PC-3 (cell line): ENCODE measurements at regions not wholly inside any gene's neighbourhood (a gene's known extent, or its start where the extent isn't known, plus 50 kb on each side); places are given as distances from the start of the nearest gene placed in this dataset.
A peak's percentile ranks its signal among the peaks of the same experiment; 100 is the strongest.

Experiments
- ATAC-seq: fragments of 200-7000 bp; cut with Tn5 transposase; 2 replicates; pipeline ENCODE4 v1.9.1; 2020; ENCODE audit warnings: mild to moderate bottlenecking, moderate library complexity
- BruUV-seq: library from RNA; stranded (reverse); fragments of 400-500 nt; replicated peaks from 2 replicates; lab custom pipeline; 2021; lab: Mats Ljungman, UMichigan
- CTCF ChIA-PET: fragments of 300-600 bp; sonication (Branson Sonifier 250); formaldehyde crosslinking; loops from one replicate; lab custom pipeline; 2022; ENCODE audit warnings: antibody characterized with exemption; lab: Charles Lee
- POLR2A ChIA-PET: fragments of 300-600 bp; sonication (Branson Sonifier 250); formaldehyde crosslinking; loops from one replicate; lab custom pipeline; 2022; ENCODE audit warnings: antibody characterized with exemption; ENCODE audit not compliant: unreplicated experiment; lab: Charles Lee
- DNase-seq: peaks from one replicate; pipeline ENCODE4 v3.0.0-alpha.2; 2015
- H2AFZ ChIP-seq: fragments of 300-600 bp; sonication (generic); 2 replicates; pipeline ENCODE4 v1.6.0; 2016; ENCODE audit warnings: antibody characterized with exemption, low read length
- H3F3A ChIP-seq: fragments of 300-600 bp; sonication (generic); one replicate; pipeline ENCODE4 v1.6.0; 2017; ENCODE audit warnings: antibody characterized with exemption, low read length, control low read depth, mild to moderate bottlenecking; ENCODE audit not compliant: unreplicated experiment
- H3K27ac ChIP-seq: fragments of 300-600 bp; sonication (generic); 2 replicates; pipeline ENCODE4 v1.5.1; 2016; ENCODE audit warnings: mild to moderate bottlenecking, low read length
- H3K27me3 ChIP-seq: fragments of 300-600 bp; sonication (generic); 2 replicates; pipeline ENCODE4 v1.6.1; 2016; ENCODE audit warnings: low read length, mixed read lengths
- H3K36me3 ChIP-seq: fragments of 300-600 bp; sonication (generic); 2 replicates; pipeline ENCODE4 v1.6.1; 2016; ENCODE audit warnings: low read depth, mixed run types, low read length, mixed read lengths
- H3K4me1 ChIP-seq: fragments of 300-600 bp; sonication (generic); 2 replicates; pipeline ENCODE4 v1.5.1; 2016; ENCODE audit warnings: low read length; ENCODE audit not compliant: insufficient read depth
- H3K4me2 ChIP-seq: fragments of 300-600 bp; sonication (generic); 2 replicates; pipeline ENCODE4 v1.6.0; 2016; ENCODE audit warnings: low read length
- H3K4me3 ChIP-seq: fragments of 300-600 bp; sonication (generic); 2 replicates; pipeline ENCODE4 v1.5.1; 2016; ENCODE audit warnings: mild to moderate bottlenecking, low read length, mixed read lengths
- H3K79me2 ChIP-seq: fragments of 300-600 bp; sonication (generic); 2 replicates; pipeline ENCODE4 v1.6.1; 2017; ENCODE audit warnings: low read length, mixed read lengths
- H3K9ac ChIP-seq: fragments of 300-600 bp; sonication (generic); 2 replicates; pipeline ENCODE4 v1.6.0; 2016; ENCODE audit warnings: mild to moderate bottlenecking, low read length
- H3K9me2 ChIP-seq: fragments of 300-600 bp; sonication (generic); replicated peaks from 2 replicates; pipeline ENCODE4 v1.6.1; 2016; ENCODE audit warnings: mixed run types, low read length, mixed read lengths
- H3K9me3 ChIP-seq: fragments of 300-600 bp; sonication (generic); 2 replicates; pipeline ENCODE4 v1.6.1; 2016; ENCODE audit warnings: low read length, mixed read lengths
- H4K20me1 ChIP-seq: fragments of 300-600 bp; sonication (generic); 2 replicates; pipeline ENCODE4 v1.6.1; 2016; ENCODE audit warnings: low read length, mixed read lengths
- CTCF ChIP-seq: fragments of 300-600 bp; sonication (generic); conservative IDR thresholded peaks from 2 replicates; pipeline ENCODE4 v1.5.1; 2017; ENCODE audit warnings: antibody characterized with exemption, low read depth, mild to moderate bottlenecking, low read length
- EZH2 ChIP-seq: fragments of 300-600 bp; sonication (generic); IDR thresholded peaks from one replicate; pipeline ENCODE4 v1.6.1; 2017; ENCODE audit warnings: antibody characterized with exemption, mild to moderate bottlenecking, low read length; ENCODE audit not compliant: unreplicated experiment
- EZH2phosphoT487 ChIP-seq: fragments of 300-600 bp; sonication (generic); IDR thresholded peaks from 2 replicates; pipeline ENCODE4 v1.6.1; 2018; ENCODE audit warnings: mild to moderate bottlenecking, antibody characterized with exemption, low read length, borderline replicate concordance
- intact Hi-C: fragments of 100-400 bp; cut with micrococcal nuclease; formaldehyde crosslinking; loops from 2 replicates; pipeline ENCODE4 v1.9.0; 2023

DNA sequence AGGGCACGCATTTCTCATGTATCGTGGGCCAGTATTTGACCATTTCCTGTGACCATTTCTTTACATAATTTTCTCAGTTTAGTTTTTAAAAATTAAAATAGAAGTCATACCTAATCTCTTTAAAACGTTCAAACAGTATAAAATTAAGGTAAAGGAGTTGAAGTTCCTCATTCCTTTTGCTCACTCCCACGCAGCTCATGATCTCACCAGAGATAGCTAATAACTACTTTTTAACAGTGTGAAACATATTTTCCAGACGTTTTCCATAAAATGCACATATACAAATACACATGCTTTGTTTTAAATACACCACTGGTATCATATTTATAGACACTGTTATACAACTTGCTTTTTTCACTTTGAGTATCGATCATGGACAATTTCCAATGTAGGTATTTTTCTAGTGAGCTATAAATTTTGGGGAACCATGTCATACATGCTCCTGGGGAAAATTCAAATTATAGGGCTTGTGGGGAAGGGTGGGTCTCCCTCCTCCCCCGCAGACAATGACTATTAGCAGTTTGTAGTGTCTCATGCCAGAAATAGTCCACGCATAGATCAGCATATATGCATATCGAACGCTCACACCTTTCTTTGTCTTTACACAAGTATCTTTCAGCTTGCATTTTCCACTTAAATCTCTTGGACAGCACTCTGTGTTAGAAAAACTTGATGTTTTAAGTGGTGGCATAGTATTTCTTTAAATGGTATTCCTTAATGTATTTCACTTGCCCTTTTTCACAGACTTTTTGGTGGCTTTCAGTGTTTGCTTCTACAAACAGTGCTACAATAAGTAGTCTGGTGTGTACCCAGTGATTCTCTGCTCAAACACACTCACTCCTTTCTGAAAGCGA, 145.5 kb upstream of the ZNF217 start:
- intact Hi-C loops, result loop anchor here (1.0 to 10.0 kb wide), 11 partner anchors 35 to 326 kb away; no protein-coding TSS in a partner anchor
- H3F3A ChIP-seq, result peaks cover 8% of the 10 kb centered on the region
- no peaks in the 10 kb centered on the region for H3K9me2 ChIP-seq
- H3K27ac ChIP-seq, result peak overlapping the region; percentile 87
- POLR2A ChIA-PET, result interaction anchor here (0.5 to 2.2 kb wide), 22 partner anchors 9 to 210 kb away, joined by 3 to 28 read pairs (median 4); partner anchors contain the start of gene ZNF217
- no peaks in the 10 kb centered on the region for H3K9me3 ChIP-seq
- H3K4me2 ChIP-seq, result peak overlapping the region; percentile 86
- TF ChIP-seq EZH2 (no peak), CTCF (no peak), EZH2phosphoT487 (no peak)
- no peaks in the 10 kb centered on the region for H3K36me3 ChIP-seq
- peak; percentile 37 for ATAC-seq
- H4K20me1 ChIP-seq, result no peaks in the 10 kb centered on the region
- H3K79me2 ChIP-seq, result 0 out of 2 replicates have a peak, but pooled peaks cover 3% of the 10 kb centered on the region
- CTCF ChIA-PET, result interaction anchor here (0.5 to 1.4 kb wide), 5 partner anchors 96 to 222 kb away, joined by 3 to 6 read pairs (median 4); partner anchors contain the start of gene ZNF217
- H3K4me3 ChIP-seq, result peak overlapping the region; percentile 61
- peak; percentile 72 for DNase-seq
- peak overlapping the region; percentile 73 for H3K9ac ChIP-seq
- peak overlapping the region; percentile 66 for H2AFZ ChIP-seq
- BruUV-seq, result TSS peak; percentile 87
- no peaks in the 10 kb centered on the region for H3K27me3 ChIP-seq
- peaks cover 70% of the 10 kb centered on the region for H3K4me1 ChIP-seq

DNA sequence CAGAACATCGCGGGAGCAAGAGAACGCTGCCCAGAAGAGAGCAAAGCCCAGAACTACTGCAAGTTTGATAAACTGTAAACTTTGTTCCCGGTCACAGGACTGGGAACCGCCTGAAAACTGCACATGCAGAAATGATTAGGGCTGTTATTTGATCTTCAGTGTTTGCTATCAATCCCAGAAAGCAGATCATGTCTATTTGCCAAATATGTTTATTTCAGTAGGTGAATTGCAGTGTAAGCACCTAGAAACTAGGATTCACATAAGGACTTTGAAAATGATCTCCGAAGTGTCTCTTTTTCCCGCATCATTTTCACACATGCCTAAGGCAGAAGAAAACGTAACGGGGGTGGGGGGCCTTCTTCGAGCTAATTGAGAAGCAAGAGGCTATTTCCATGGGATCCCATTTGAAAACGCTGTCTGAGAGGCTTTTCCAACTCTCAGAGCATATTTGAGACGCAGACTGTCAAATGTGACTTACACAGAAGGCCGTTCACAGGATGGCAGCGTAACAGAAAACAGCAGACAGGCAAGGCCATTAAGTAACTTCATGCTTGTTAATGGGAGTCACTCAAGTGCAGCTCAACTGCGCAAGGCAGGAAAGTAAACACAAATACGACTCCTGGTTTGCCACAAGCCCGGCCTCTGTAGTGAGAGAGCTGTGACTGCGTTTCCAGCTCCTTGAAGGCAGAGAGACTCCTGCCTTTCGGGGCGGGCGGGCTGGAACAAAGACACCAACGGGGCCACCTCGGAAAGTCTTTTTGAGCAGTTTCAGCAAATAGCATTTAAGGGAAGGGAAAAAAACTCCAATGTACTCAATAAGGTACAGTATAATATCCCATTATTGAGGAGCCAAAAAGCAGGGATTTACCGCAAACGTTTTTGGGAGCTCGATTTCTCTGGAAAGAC, 144.7 kb upstream of the ZNF217 start:
- Histone ChIP-seq H3K4me1 (peaks cover 70% of the 10 kb centered on the region), H3K79me2 (0 out of 2 replicates have a peak, but pooled peaks cover 3% of the 10 kb centered on the region), H3K27ac (peak overlapping the region; percentile 87), H4K20me1 (no peaks in the 10 kb centered on the region), H3K4me3 (peak overlapping the region; percentile 61), H3K4me2 (peak overlapping the region; percentile 86), H3K9me2 (no peaks in the 10 kb centered on the region), H3K9me3 (no peaks in the 10 kb centered on the region), H3F3A (peaks cover 8% of the 10 kb centered on the region), H2AFZ (peak overlapping the region; percentile 66), H3K27me3 (no peaks in the 10 kb centered on the region), H3K9ac (peak overlapping the region; percentile 73), H3K36me3 (no peaks in the 10 kb centered on the region)
- CTCF ChIA-PET, result interaction anchor here (0.5 to 1.4 kb wide), 6 partner anchors 96 to 222 kb away, joined by 3 to 9 read pairs (median 4); partner anchors contain the start of gene ZNF217
- ATAC-seq (peak; percentile 74), DNase-seq (peak; percentile 98)
- intact Hi-C loops, result loop anchor here (1.0 to 10.0 kb wide), 9 partner anchors 36 to 327 kb away; no protein-coding TSS in a partner anchor
- TF ChIP-seq CTCF, result no peak
- TF ChIP-seq EZH2, result no peak
- no peak for TF ChIP-seq EZH2phosphoT487
- BruUV-seq, result TSS peak; percentile 61
- POLR2A ChIA-PET, result interaction anchor here (0.6 to 2.2 kb wide), 26 partner anchors 8 to 429 kb away, joined by 3 to 28 read pairs (median 4); partner anchors contain the start of gene ZNF217
